Suprapubic skin (tissue), 4 donors: ENCODE measurements at regions not wholly inside any gene's neighbourhood (a gene's known extent, or its start where the extent isn't known, plus 50 kb on each side); places are given as distances from the start of the nearest gene placed in this dataset.
"Not testable (repeated sequence)": the region's sequence is repeated elsewhere in the genome, so short reads cannot be mapped to it uniquely, and the experiment has no call there.

Experiments used
- DNase-seq, 2 donors: peaks; one replicate each; pipeline ENCODE4 v3.0.0-alpha.2; 2019; ENCODE audit warnings: low spot score in 2 of 2
- H3K27ac ChIP-seq: fragments of 200-600 bp; sonication (generic); one replicate; pipeline ENCODE4 v1.5.1; 2019
- H3K27me3 ChIP-seq: fragments of 200-600 bp; sonication (generic); one replicate; pipeline ENCODE4 v1.5.1; 2019
- H3K36me3 ChIP-seq: fragments of 200-600 bp; sonication (generic); one replicate; pipeline ENCODE4 v1.5.1; 2019
- H3K4me1 ChIP-seq: fragments of 200-600 bp; sonication (generic); one replicate; pipeline ENCODE4 v1.5.1; 2019
- H3K4me3 ChIP-seq: fragments of 200-600 bp; sonication (generic); one replicate; pipeline ENCODE4 v1.5.1; 2019; ENCODE audit warnings: mild to moderate bottlenecking
- H3K9me3 ChIP-seq: fragments of 200-600 bp; sonication (generic); one replicate; pipeline ENCODE4 v1.5.1; 2019
- CTCF ChIP-seq, 2 donors: fragments of 200-600 bp in 1 of 2; fragments of 450-650 bp in 1 of 2; sonication (generic) in 1 of 2; IDR thresholded peaks; one replicate each; pipeline ENCODE4 v1.5.1; 2016 to 2019; ENCODE audit warnings: antibody characterized with exemption in 2 of 2, mild to moderate bottlenecking in 1 of 2, moderate library complexity in 1 of 2
- EP300 ChIP-seq: sonication (generic); formaldehyde crosslinking; IDR thresholded peaks from one replicate; pipeline ENCODE4 v1.6.1; 2017; ENCODE audit warnings: antibody characterized with exemption
- POLR2A ChIP-seq, 2 donors: fragments of 450-650 bp; IDR thresholded peaks; one replicate each; pipeline ENCODE4 v1.6.1; 2017; ENCODE audit warnings: antibody characterized with exemption in 2 of 2, mild to moderate bottlenecking in 2 of 2, moderate library complexity in 2 of 2
- POLR2AphosphoS5 ChIP-seq, 3 donors: sonication (generic); formaldehyde crosslinking; IDR thresholded peaks; one replicate each; pipeline ENCODE4 v1.6.1; 2017; ENCODE audit warnings: antibody characterized with exemption in 3 of 3
- WGBS: methylation state at CpG from one replicate; pipeline ENCODE4 v1.1.5; 2018; 5-methylcytosine and 5-hydroxymethylcytosine counted together

GRCh38 chr14:46136456-46136855, 515.1 kb downstream of the RPL10L start:
- Histone ChIP-seq H3K27ac (no peak overlapping the region), H3K27me3 (no peaks in the 10 kb centered on the region), H3K9me3 (no peaks in the 10 kb centered on the region), H3K4me1 (no peaks in the 10 kb centered on the region), H3K36me3 (no peaks in the 10 kb centered on the region), H3K4me3 (no peak overlapping the region)
- DNase-seq = no peak
- TF ChIP-seq EP300 = no peak
- no peak for TF ChIP-seq POLR2AphosphoS5 (IDR thresholded peaks at IDR 0.05)
- no peak for TF ChIP-seq CTCF (IDR thresholded peaks at IDR 0.05)
- no peak for TF ChIP-seq POLR2A (IDR thresholded peaks at IDR 0.05)
- WGBS = 77% methylated on average over 1 of the region's 1 CpG

DNA sequence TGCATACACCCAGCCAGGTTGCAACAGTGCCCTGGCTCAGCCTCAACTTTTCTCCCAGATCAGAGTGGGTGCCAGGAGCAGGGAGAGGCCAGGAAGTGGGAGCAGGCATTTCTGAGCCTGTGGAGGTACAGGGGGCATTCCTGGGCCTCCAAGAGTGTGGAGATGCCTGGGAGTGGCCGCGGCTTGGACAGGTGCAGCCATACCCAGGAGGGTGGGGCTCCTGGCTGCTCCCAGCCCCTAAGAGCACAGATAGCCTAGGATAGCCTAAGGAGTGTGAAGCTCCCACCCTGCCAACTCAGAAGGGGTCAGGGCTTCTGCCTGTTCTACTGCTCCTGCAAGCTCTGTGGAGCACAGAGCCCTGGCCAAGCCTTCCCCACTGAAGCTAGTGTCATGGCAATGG, 543.4 kb downstream of the RPL10L start:
- peaks cover 9% of the 10 kb centered on the region for H3K9me3 ChIP-seq
- no peak for TF ChIP-seq CTCF (IDR thresholded peaks at IDR 0.05)
- no peaks in the 10 kb centered on the region for H3K27me3 ChIP-seq
- DNase-seq = no peak
- no peak overlapping the region for H3K4me3 ChIP-seq
- H3K4me1 ChIP-seq = no peaks in the 10 kb centered on the region
- H3K36me3 ChIP-seq = no peaks in the 10 kb centered on the region
- 67% methylated on average over 2 of the region's 2 CpGs for WGBS
- no peak overlapping the region for H3K27ac ChIP-seq

- not testable (repeated sequence) for H3K4me3 ChIP-seq, DNase-seq, H3K9me3 ChIP-seq, H3K4me1 ChIP-seq, H3K27me3 ChIP-seq, H3K36me3 ChIP-seq, H3K27ac ChIP-seq
- WGBS = 93% methylated on average over 8 of the region's 8 CpGs
These were observed 550.7 kb downstream of the RPL10L start for GRCh38 chr14:46100901-46101300.

DNA sequence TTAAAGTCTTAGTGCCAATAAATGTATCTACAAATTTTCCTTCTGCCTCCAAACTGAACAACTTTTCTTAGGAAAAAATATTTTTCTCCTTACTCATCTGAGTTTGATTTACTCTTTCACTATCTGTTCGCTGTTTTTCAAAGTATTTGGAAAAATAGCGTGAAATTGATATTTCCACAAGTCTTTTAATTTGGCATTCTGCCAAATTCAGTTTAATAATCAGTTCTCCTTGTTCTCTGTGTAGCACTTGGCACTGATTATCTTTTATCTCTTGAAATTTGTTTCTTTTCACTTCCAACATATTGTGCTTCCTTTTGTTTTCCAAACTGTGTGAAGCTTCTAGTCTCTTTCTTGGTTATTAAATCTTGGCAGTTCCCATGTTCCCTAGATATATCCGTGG, 559.8 kb downstream of the RPL10L start:
- no peaks in the 10 kb centered on the region for H3K27me3 ChIP-seq
- no peak overlapping the region for H3K4me3 ChIP-seq
- TF ChIP-seq POLR2A (IDR thresholded peaks at IDR 0.05) (no peak), POLR2AphosphoS5 (IDR thresholded peaks at IDR 0.05) (no peak), EP300 (no peak), CTCF (IDR thresholded peaks at IDR 0.05) (no peak)
- H3K9me3 ChIP-seq = no peaks in the 10 kb centered on the region
- 70% methylated on average over 3 of the region's 3 CpGs for WGBS
- H3K4me1 ChIP-seq = no peaks in the 10 kb centered on the region
- H3K36me3 ChIP-seq = no peaks in the 10 kb centered on the region
- no peak overlapping the region for H3K27ac ChIP-seq
- DNase-seq = no peak

DNA sequence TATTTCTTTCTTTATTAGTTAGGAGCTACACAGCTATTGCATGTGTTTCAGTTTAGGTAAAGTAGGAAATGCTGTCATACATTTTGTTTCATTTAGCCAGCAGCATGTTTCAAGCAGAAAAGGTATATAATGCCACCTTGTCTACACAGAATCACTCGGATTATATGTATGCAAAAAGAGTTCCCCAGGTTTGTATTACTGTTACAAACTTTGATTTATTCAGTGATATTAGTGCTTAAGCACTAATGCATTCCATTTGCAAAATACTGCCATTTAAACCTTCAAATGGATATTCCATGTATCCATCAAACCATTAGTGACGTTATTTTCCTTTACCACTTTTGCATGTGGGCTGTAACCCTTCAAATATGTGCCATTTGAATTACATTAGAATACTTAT, 564.0 kb downstream of the RPL10L start:
- Histone ChIP-seq H3K27me3 (no peaks in the 10 kb centered on the region), H3K27ac (no peak overlapping the region), H3K36me3 (no peaks in the 10 kb centered on the region), H3K9me3 (no peaks in the 10 kb centered on the region), H3K4me1 (no peaks in the 10 kb centered on the region), H3K4me3 (no peak overlapping the region)
- no peak for TF ChIP-seq EP300
- no peak for TF ChIP-seq POLR2A (IDR thresholded peaks at IDR 0.05)
- no peak for TF ChIP-seq CTCF (IDR thresholded peaks at IDR 0.05)
- no peak for TF ChIP-seq POLR2AphosphoS5 (IDR thresholded peaks at IDR 0.05)
- WGBS = 72% methylated on average over 2 of the region's 2 CpGs
- DNase-seq = no peak

DNA sequence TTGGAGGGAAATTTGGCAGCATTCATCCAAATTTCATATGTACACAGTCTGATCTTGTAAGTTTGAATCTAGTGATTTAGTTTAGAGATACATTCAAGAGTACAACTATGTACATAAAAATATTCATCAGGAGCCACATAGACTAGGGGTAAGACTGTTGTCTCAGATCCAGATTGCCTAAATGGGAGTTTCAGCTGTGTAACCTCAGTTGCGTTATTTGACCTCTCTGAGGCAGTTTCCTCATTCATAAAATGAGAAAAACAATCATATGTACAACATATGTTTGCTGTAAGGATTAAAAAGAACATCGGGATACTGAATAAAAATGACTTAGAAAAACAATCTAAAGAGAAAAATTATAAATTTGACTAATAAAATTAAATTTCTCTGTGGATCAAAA, 577.5 kb downstream of the RPL10L start:
- no peaks in the 10 kb centered on the region for H3K9me3 ChIP-seq
- H3K27me3 ChIP-seq = no peaks in the 10 kb centered on the region
- WGBS = 66% methylated on average over 2 of the region's 2 CpGs
- DNase-seq = no peak
- no peak overlapping the region for H3K27ac ChIP-seq
- no peak for TF ChIP-seq CTCF (IDR thresholded peaks at IDR 0.05)
- TF ChIP-seq EP300 = no peak
- TF ChIP-seq POLR2AphosphoS5 (IDR thresholded peaks at IDR 0.05) = no peak
- no peak for TF ChIP-seq POLR2A (IDR thresholded peaks at IDR 0.05)
- H3K4me3 ChIP-seq = no peak overlapping the region
- H3K4me1 ChIP-seq = no peaks in the 10 kb centered on the region
- H3K36me3 ChIP-seq = no peaks in the 10 kb centered on the region
